ENCODE measurements at regions not wholly inside any gene's neighbourhood (a gene's known extent, or its start where the extent isn't known, plus 50 kb on each side); places are given as distances from the start of the nearest gene placed in this dataset.
"Not testable (repeated sequence)": the region's sequence is repeated elsewhere in the genome, so short reads cannot be mapped to it uniquely, and the experiment has no call there.

GRCh38 chr9:71269859-71270258 lies 148.4 kb upstream of the TRPM3 start:
- no peaks in the 10 kb centered on the region for H3K36me3 ChIP-seq
- peaks cover 0 to 17% (median 0%) of the 10 kb centered on the region in 7 donors for H3K27me3 ChIP-seq (replicated peaks in 1 of 7)
- DNase-seq: no peak
- intact Hi-C loops (cut with DNase I; ENCODE audit: low total_unique reads): no loop called here
- H3K9me3 ChIP-seq: no peaks in the 10 kb centered on the region
- TF ChIP-seq POLR2AphosphoS5 (IDR thresholded peaks at IDR 0.05) (no peak), CTCF (IDR thresholded peaks at IDR 0.05 in 8 of 11, conservative IDR thresholded peaks at IDR 0.05 in 3 of 11) (no peak), POLR2A (IDR thresholded peaks at IDR 0.05) (no peak)
- 73 to 84% (median 83%) methylated on average over 4 of the region's 4 CpGs for WGBS, 5 donors
- H3K4me1 ChIP-seq: no peaks in the 10 kb centered on the region
- H3K4me3 ChIP-seq: no peak overlapping the region
- no peak overlapping the region for H3K27ac ChIP-seq

- intact Hi-C loops (cut with DNase I; ENCODE audit: low total_unique reads): no loop called here
- 62 to 78% (median 72%) methylated on average over 5 of the region's 5 CpGs for WGBS, 5 donors
- Histone ChIP-seq H3K4me3 (no peak overlapping the region), H3K4me1 (no peaks in the 10 kb centered on the region), H3K36me3 (no peaks in the 10 kb centered on the region), H3K9me3 (no peaks in the 10 kb centered on the region), H3K27ac (no peak overlapping the region), H3K27me3 (replicated peaks in 1 of 7) (peaks cover 0 to 17% (median 0%) of the 10 kb centered on the region in 7 donors)
- no peak for TF ChIP-seq POLR2A (IDR thresholded peaks at IDR 0.05)
- no peak for TF ChIP-seq POLR2AphosphoS5 (IDR thresholded peaks at IDR 0.05)
- TF ChIP-seq CTCF (IDR thresholded peaks at IDR 0.05 in 8 of 11, conservative IDR thresholded peaks at IDR 0.05 in 3 of 11): no peak
- DNase-seq: no peak
These were observed 147.6 kb upstream of the TRPM3 start for GRCh38 chr9:71268871-71269635.

GRCh38 chr9:71263451-71263850 lies 142.0 kb upstream of the TRPM3 start:
- Histone ChIP-seq H3K27me3 (replicated peaks in 1 of 7) (peaks cover 0 to 17% (median 0%) of the 10 kb centered on the region in 7 donors), H3K27ac (no peak overlapping the region), H3K4me3 (no peak overlapping the region), H3K9me3 (peaks cover 0 to 4% (median 0%) of the 10 kb centered on the region in 8 donors), H3K4me1 (no peaks in the 10 kb centered on the region), H3K36me3 (no peaks in the 10 kb centered on the region)
- intact Hi-C loops (cut with DNase I; ENCODE audit: low total_unique reads): no loop called here
- DNase-seq: no peak
- TF ChIP-seq POLR2A (IDR thresholded peaks at IDR 0.05): no peak
- TF ChIP-seq POLR2AphosphoS5 (IDR thresholded peaks at IDR 0.05): no peak
- TF ChIP-seq CTCF (IDR thresholded peaks at IDR 0.05 in 8 of 11, conservative IDR thresholded peaks at IDR 0.05 in 3 of 11): no peak

DNA sequence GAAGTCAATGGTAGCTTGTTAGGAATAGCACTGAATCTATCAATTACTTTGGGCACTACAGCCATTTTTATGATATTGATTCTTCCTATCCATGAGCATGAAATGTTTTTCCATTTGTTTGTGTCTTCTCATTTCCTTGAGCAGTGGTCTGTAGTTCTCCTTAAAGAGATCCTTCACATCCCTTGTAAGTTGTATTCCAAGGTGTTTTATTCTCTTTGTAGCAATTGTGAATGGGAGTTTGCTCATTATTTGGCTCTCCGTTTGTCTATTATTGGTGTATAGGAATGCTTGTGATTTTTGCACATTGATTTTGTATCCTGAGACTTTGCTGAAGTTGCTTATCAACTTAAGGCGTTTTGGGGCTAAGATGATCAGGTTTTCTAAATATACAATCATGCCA lies 139.0 kb upstream of the TRPM3 start:
- H3K9me3 ChIP-seq; DNase-seq; H3K4me1 ChIP-seq; H3K4me3 ChIP-seq; H3K27ac ChIP-seq; H3K36me3 ChIP-seq; intact Hi-C loops (cut with DNase I; ENCODE audit: low total_unique reads); H3K27me3 ChIP-seq (replicated peaks in 1 of 7): not testable (repeated sequence)
- 67 to 85% (median 81%) methylated on average over 2 of the region's 2 CpGs for WGBS, 5 donors
